ENCODE measurements at regions not wholly inside any gene's neighbourhood (a gene's known extent, or its start where the extent isn't known, plus 50 kb on each side); places are given as distances from the start of the nearest gene placed in this dataset.

DNA sequence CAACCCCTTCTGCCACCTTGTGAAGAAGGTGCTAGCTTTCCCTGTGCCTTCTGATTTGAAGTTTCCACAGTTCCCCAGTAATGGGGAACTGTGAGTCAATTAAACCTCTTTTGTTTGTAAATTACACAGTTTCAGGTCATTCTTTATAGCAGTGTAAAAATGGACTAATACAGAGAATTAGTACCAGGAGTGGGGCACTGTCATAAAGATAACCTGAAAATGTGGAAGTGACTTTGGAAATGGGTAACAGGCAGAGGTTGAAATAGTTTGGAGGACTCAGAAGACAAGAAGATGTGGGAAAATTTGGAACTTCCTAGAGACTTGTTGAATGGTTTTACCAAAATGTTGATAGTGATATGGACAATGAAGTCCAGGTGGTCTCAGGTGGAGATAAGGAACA, 131.0 kb upstream of the HAND2 start:
- Histone ChIP-seq H3K4me2 (no peak overlapping the region), H3F3A (ENCODE audit: low read depth) (no peaks in the 10 kb centered on the region), H3K36me3 (no peaks in the 10 kb centered on the region), H3K79me2 (ENCODE audit: low read depth) (no peaks in the 10 kb centered on the region), H3K27me3 (no peaks in the 10 kb centered on the region), H3K9me3 (ENCODE audit: low read depth) (no peaks in the 10 kb centered on the region), H4K20me1 (ENCODE audit: low read depth) (no peaks in the 10 kb centered on the region), H3K9ac (no peak overlapping the region), H3K4me3 (no peak overlapping the region), H3K27ac (no peak overlapping the region), H2AFZ (replicated peaks) (no peak overlapping the region), H3K4me1 (no peaks in the 10 kb centered on the region)
- H3K27me3 Mint-ChIP-seq (ENCODE audit: insufficient read depth, low read depth), result no peaks in the 10 kb centered on the region
- H3K4me3 Mint-ChIP-seq, result no peak overlapping the region
- H3K27ac Mint-ChIP-seq, result no peak overlapping the region
- no peaks in the 10 kb centered on the region for H3K36me3 Mint-ChIP-seq
- no peak for DNase-seq (ENCODE audit: low spot score)
- no peaks in the 10 kb centered on the region for H3K9me3 Mint-ChIP-seq
- no peaks in the 10 kb centered on the region for H3K4me1 Mint-ChIP-seq
- TF ChIP-seq EZH2 (IDR thresholded peaks at IDR 0.05) (no peak), EZH2phosphoT487 (IDR thresholded peaks at IDR 0.05) (no peak)
- TF ChIP-seq, protein P1, sequence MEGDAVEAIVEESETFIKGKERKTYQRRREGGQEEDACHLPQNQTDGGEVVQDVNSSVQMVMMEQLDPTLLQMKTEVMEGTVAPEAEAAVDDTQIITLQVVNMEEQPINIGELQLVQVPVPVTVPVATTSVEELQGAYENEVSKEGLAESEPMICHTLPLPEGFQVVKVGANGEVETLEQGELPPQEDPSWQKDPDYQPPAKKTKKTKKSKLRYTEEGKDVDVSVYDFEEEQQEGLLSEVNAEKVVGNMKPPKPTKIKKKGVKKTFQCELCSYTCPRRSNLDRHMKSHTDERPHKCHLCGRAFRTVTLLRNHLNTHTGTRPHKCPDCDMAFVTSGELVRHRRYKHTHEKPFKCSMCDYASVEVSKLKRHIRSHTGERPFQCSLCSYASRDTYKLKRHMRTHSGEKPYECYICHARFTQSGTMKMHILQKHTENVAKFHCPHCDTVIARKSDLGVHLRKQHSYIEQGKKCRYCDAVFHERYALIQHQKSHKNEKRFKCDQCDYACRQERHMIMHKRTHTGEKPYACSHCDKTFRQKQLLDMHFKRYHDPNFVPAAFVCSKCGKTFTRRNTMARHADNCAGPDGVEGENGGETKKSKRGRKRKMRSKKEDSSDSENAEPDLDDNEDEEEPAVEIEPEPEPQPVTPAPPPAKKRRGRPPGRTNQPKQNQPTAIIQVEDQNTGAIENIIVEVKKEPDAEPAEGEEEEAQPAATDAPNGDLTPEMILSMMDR (IDR thresholded peaks at IDR 0.05), result no peak

DNA sequence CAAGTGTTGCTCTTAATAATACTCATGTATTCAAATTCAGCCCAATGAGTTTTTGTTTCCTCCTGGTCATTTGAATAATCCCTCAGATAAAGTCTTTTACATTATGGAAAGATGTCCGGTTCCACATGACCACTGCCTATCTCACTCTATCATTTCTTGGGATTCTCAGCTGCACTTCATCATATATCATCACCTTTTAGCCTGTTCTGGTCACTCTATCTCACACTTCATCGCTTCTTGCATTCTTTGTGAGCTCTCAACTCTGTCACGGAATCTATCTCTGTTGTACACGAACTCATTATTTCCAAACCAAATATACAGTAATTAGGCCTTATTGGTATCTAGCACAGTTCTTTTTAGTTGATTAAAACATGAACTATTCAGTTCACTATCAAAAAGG, 126.9 kb upstream of the HAND2 start:
- no peak for TF ChIP-seq EZH2phosphoT487 (IDR thresholded peaks at IDR 0.05)
- TF ChIP-seq, protein P1 (IDR thresholded peaks at IDR 0.05), result no peak
- no peak for TF ChIP-seq EZH2 (IDR thresholded peaks at IDR 0.05)

DNA sequence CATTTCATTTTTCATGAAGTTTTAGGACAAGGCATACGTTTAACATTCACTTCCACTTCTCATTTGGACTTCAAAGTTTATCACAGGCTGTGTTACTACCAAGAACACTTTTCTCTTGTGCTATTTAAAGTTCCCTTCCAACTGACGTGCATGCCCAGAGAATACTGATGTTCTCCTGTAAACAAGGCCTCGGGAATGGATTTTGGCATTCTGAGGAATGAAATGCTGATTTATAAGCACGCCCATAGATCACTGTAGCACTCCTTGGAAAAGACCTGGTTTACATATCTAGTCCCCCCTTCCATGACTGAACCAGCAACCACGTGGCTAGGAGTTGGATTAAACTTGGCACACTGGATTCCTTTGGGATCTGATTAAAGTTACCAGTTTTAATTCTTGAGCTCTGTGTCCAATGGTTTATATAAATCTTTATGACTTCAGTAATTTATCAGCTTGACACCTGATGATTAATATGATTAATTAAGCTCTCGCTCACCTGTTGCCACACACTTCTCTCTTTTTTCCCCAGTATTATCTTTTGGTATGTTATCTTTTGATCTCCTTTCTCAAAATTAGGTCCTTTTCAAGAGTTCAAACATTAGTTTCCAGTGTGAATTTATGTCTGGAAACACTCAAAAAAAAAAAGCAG, 122.4 kb upstream of the HAND2 start:
- Histone ChIP-seq H3K9ac (no peak overlapping the region), H3K27me3 (no peaks in the 10 kb centered on the region), H3K79me2 (ENCODE audit: low read depth) (no peaks in the 10 kb centered on the region), H3F3A (ENCODE audit: low read depth) (no peaks in the 10 kb centered on the region), H3K4me2 (no peak overlapping the region), H2AFZ (replicated peaks) (no peak overlapping the region), H3K27ac (no peak overlapping the region), H3K4me1 (no peaks in the 10 kb centered on the region), H3K4me3 (no peak overlapping the region), H4K20me1 (ENCODE audit: low read depth) (no peaks in the 10 kb centered on the region), H3K9me3 (ENCODE audit: low read depth) (no peaks in the 10 kb centered on the region), H3K36me3 (no peaks in the 10 kb centered on the region)
- no peak overlapping the region for H3K27ac Mint-ChIP-seq
- no peak for TF ChIP-seq EZH2 (IDR thresholded peaks at IDR 0.05)
- TF ChIP-seq, protein P1 (IDR thresholded peaks at IDR 0.05), result no peak
- TF ChIP-seq EZH2phosphoT487 (IDR thresholded peaks at IDR 0.05), result no peak
- no peaks in the 10 kb centered on the region for H3K9me3 Mint-ChIP-seq
- no peak overlapping the region for H3K4me3 Mint-ChIP-seq
- no peaks in the 10 kb centered on the region for H3K27me3 Mint-ChIP-seq (ENCODE audit: insufficient read depth, low read depth)
- H3K36me3 Mint-ChIP-seq, result no peaks in the 10 kb centered on the region
- H3K4me1 Mint-ChIP-seq, result no peaks in the 10 kb centered on the region
- DNase-seq (ENCODE audit: low spot score), result no peak

More for the DNA sequence above, 126.9 kb upstream of the HAND2 start:
- DNase-seq (ENCODE audit: low spot score), result no peak
- no peak overlapping the region for H3K27ac ChIP-seq
- Mint-ChIP-seq H3K9me3 (no peaks in the 10 kb centered on the region), H3K27me3 (ENCODE audit: insufficient read depth, low read depth) (no peaks in the 10 kb centered on the region), H3K27ac (no peak overlapping the region), H3K36me3 (no peaks in the 10 kb centered on the region), H3K4me1 (no peaks in the 10 kb centered on the region), H3K4me3 (no peak overlapping the region)
- no peaks in the 10 kb centered on the region for H3K27me3 ChIP-seq
- H2AFZ ChIP-seq (replicated peaks), result no peak overlapping the region
- no peak overlapping the region for H3K4me3 ChIP-seq
- no peaks in the 10 kb centered on the region for H3K9me3 ChIP-seq (ENCODE audit: low read depth)
- H3F3A ChIP-seq (ENCODE audit: low read depth), result no peaks in the 10 kb centered on the region
- H3K79me2 ChIP-seq (ENCODE audit: low read depth), result no peaks in the 10 kb centered on the region
- no peak overlapping the region for H3K9ac ChIP-seq
- no peak overlapping the region for H3K4me2 ChIP-seq
- no peaks in the 10 kb centered on the region for H3K36me3 ChIP-seq
- no peaks in the 10 kb centered on the region for H3K4me1 ChIP-seq
- no peaks in the 10 kb centered on the region for H4K20me1 ChIP-seq (ENCODE audit: low read depth)
